Breast epithelium (tissue), 3 donors: ENCODE measurements at regions not wholly inside any gene's neighbourhood (a gene's known extent, or its start where the extent isn't known, plus 50 kb on each side); places are given as distances from the start of the nearest gene placed in this dataset.

ENCODE experiments used
- POLR2AphosphoS5 ChIP-seq, 3 donors: sonication (generic); formaldehyde crosslinking; IDR thresholded peaks; one replicate each; pipeline ENCODE4 v1.6.1; 2017; ENCODE audit warnings: antibody characterized with exemption in 3 of 3
- TF ChIP-seq, protein P1 (sequence below), 3 donors: fragments of 450-650 bp; IDR thresholded peaks; one replicate each; pipeline ENCODE4 v1.5.1; 2016 to 2017; ENCODE audit warnings: antibody characterized with exemption in 3 of 3, mild to moderate bottlenecking in 3 of 3, moderate library complexity in 3 of 3

DNA sequence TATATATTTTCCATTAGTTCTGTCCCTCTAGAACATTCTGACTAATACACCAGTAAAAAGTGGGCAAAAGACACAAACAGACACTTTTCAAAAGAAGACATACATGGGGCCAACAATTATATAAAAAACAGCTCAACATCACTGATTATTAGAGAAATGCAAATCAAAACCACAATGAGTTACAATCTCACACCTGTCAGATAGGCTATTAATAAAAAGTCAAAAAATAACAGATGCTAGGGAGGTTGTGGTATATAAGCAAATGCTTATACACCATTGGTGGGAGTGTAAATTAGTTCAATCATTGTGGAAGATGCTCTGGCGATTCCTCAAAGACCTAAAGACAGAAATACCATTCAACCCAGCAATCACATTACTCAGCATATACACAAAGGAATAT, 1707.8 kb downstream of the GRIK2 start:
- TF ChIP-seq, protein P1, sequence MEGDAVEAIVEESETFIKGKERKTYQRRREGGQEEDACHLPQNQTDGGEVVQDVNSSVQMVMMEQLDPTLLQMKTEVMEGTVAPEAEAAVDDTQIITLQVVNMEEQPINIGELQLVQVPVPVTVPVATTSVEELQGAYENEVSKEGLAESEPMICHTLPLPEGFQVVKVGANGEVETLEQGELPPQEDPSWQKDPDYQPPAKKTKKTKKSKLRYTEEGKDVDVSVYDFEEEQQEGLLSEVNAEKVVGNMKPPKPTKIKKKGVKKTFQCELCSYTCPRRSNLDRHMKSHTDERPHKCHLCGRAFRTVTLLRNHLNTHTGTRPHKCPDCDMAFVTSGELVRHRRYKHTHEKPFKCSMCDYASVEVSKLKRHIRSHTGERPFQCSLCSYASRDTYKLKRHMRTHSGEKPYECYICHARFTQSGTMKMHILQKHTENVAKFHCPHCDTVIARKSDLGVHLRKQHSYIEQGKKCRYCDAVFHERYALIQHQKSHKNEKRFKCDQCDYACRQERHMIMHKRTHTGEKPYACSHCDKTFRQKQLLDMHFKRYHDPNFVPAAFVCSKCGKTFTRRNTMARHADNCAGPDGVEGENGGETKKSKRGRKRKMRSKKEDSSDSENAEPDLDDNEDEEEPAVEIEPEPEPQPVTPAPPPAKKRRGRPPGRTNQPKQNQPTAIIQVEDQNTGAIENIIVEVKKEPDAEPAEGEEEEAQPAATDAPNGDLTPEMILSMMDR (IDR thresholded peaks at IDR 0.05) = no peak
- TF ChIP-seq POLR2AphosphoS5 (IDR thresholded peaks at IDR 0.05) = no peak
